SK-N-SH (cell line): ENCODE measurements at regions not wholly inside any gene's neighbourhood (a gene's known extent, or its start where the extent isn't known, plus 50 kb on each side); places are given as distances from the start of the nearest gene placed in this dataset.

ENCODE experiments used
- CTCF ChIA-PET: fragments of 300-600, 350-600 bp; formaldehyde crosslinking; extraction: SDS; loops from one replicate; lab custom pipeline; 2021; lab: Yijun Ruan, JAX
- POLR2A ChIA-PET: fragments of 350-600 bp; sonication (Branson Sonifier 250); formaldehyde crosslinking; extraction: SDS; loops from one replicate; lab custom pipeline; 2020; ENCODE audit warnings: antibody characterized with exemption, inconsistent platforms; lab: Yijun Ruan, JAX
- DNase-seq: peaks from one replicate; pipeline ENCODE4 v3.0.0; 2012
- H2AFZ ChIP-seq: fragments of 200-600 bp; sonication (generic); 2 replicates; pipeline ENCODE4 v1.8.1; 2016; ENCODE audit warnings: antibody characterized with exemption, mild to moderate bottlenecking, low read depth
- H3F3A ChIP-seq: fragments of 200-600 bp; sonication (generic); replicated peaks from 2 replicates; pipeline ENCODE3; 2016; ENCODE audit warnings: antibody characterized with exemption, mild to moderate bottlenecking; ENCODE audit not compliant: insufficient read depth
- H3K27ac ChIP-seq, 2 experiments: fragments of 200-500 bp in 1 of 2; fragments of 200-600 bp in 1 of 2; sonication (Bioruptor generic) in 1 of 2; sonication (generic), shearing (Covaris generic) in 1 of 2; 2 replicates each; pipeline versions ENCODE4 v1.5.1 to v1.6.1; 2014 to 2016; ENCODE audit warnings: low read depth in 2 of 2, inconsistent platforms in 1 of 2, low read length in 1 of 2, mild to moderate bottlenecking in 1 of 2, mixed read lengths in 1 of 2
- H3K27me3 ChIP-seq: fragments of 200-600 bp; sonication (generic), shearing (Covaris generic); 2 replicates; pipeline ENCODE4 v1.6.1; 2016; ENCODE audit warnings: mixed run types; ENCODE audit not compliant: insufficient read depth
- H3K36me3 ChIP-seq, 2 experiments: fragments of 200-500 bp in 1 of 2; fragments of 200-600 bp in 1 of 2; sonication (Bioruptor generic) in 1 of 2; sonication (generic) in 1 of 2; replicated peaks in 1 of 2; 2 replicates each; pipeline versions ENCODE3 to v1.5.1; 2014 to 2016; ENCODE audit warnings: low read length in 1 of 2, mild to moderate bottlenecking in 1 of 2; ENCODE audit not compliant: insufficient read depth in 2 of 2, control insufficient read depth in 1 of 2
- H3K4me1 ChIP-seq, 2 experiments: fragments of 200-500 bp in 1 of 2; fragments of 200-600 bp in 1 of 2; sonication (Bioruptor generic) in 1 of 2; sonication (generic), shearing (Covaris generic) in 1 of 2; 2 replicates each; pipeline versions ENCODE4 v1.5.1 to v1.6.1; 2014 to 2016; ENCODE audit warnings: low read depth in 1 of 2, low read length in 1 of 2, mixed run types in 1 of 2; ENCODE audit not compliant: insufficient read depth in 2 of 2, control insufficient read depth in 1 of 2
- H3K4me2 ChIP-seq: fragments of 200-600 bp; sonication (generic), shearing (Covaris generic); 2 replicates; pipeline ENCODE4 v1.6.1; 2017; ENCODE audit warnings: mixed run types
- H3K4me3 ChIP-seq, 2 experiments: fragments of 200-500 bp in 1 of 2; fragments of 200-600 bp in 1 of 2; sonication (Bioruptor generic) in 1 of 2; sonication (generic), shearing (Covaris generic) in 1 of 2; 2 replicates each; pipeline versions ENCODE4 v1.5.1 to v1.8.1; 2014 to 2016; ENCODE audit warnings: low read depth in 2 of 2, inconsistent platforms in 1 of 2, low read length in 1 of 2, mild to moderate bottlenecking in 1 of 2, mixed read lengths in 1 of 2, moderate library complexity in 1 of 2
- H3K79me2 ChIP-seq: fragments of 200-600 bp; sonication (generic); 2 replicates; pipeline ENCODE4 v1.8.1; 2017; ENCODE audit warnings: mild to moderate bottlenecking; ENCODE audit not compliant: insufficient read depth
- H3K9ac ChIP-seq: fragments of 200-600 bp; sonication (generic); 2 replicates; pipeline ENCODE4 v1.6.1; 2017; ENCODE audit warnings: mixed run types
- H3K9me2 ChIP-seq: fragments of 200-600 bp; sonication (generic); 2 replicates; pipeline ENCODE4 v1.6.1; 2017; ENCODE audit warnings: mixed run types
- H3K9me3 ChIP-seq: fragments of 200-600 bp; sonication (generic); 2 replicates; pipeline ENCODE4 v1.6.1; 2017; ENCODE audit warnings: mixed run types, mild to moderate bottlenecking, moderate library complexity
- H4K20me1 ChIP-seq: fragments of 200-600 bp; sonication (generic); 2 replicates; pipeline ENCODE4 v1.6.1; 2017; ENCODE audit warnings: mild to moderate bottlenecking, mixed run types; ENCODE audit not compliant: insufficient read depth
- CHD2 ChIP-seq: fragments of 150-350 bp; IDR thresholded peaks from 2 replicates; pipeline ENCODE4 v1.6.1; 2018; ENCODE audit warnings: low read length; ENCODE audit not compliant: partially characterized antibody
- EZH2phosphoT487 ChIP-seq: fragments of 200-600 bp; sonication (generic); IDR thresholded peaks from 2 replicates; pipeline ENCODE4 v1.6.1; 2017; ENCODE audit warnings: low read depth, mixed run types, mild to moderate bottlenecking, antibody characterized with exemption, moderate library complexity, borderline replicate concordance
- FOXJ3 ChIP-seq: sonication (generic); formaldehyde crosslinking; IDR thresholded peaks from 2 replicates; pipeline ENCODE4 v1.5.1; 2020; ENCODE audit warnings: mild to moderate bottlenecking, missing genetic modification reagents
- GATA2 ChIP-seq: sonication (generic); formaldehyde crosslinking; IDR thresholded peaks from 2 replicates; pipeline ENCODE4 v1.5.0; 2020; ENCODE audit warnings: mild to moderate bottlenecking, missing genetic modification reagents
- JUND ChIP-seq: IDR thresholded peaks from 2 replicates; pipeline ENCODE4 v1.4.0; 2012
- MXI1 ChIP-seq: IDR thresholded peaks from 2 replicates; pipeline ENCODE4 v1.6.1; 2012; ENCODE audit warnings: mild to moderate bottlenecking, low read depth, low read length, improper control_type of control experiment
- POLR2AphosphoS5 ChIP-seq: IDR thresholded peaks from 2 replicates; pipeline ENCODE4 v1.6.1; 2012; ENCODE audit warnings: low read depth, low read length
- RAD21 ChIP-seq: IDR thresholded peaks from 2 replicates; pipeline ENCODE4 v1.6.1; 2012; ENCODE audit warnings: mild to moderate bottlenecking, low read length
- REST ChIP-seq: IDR thresholded peaks from 2 replicates; pipeline ENCODE4 v1.6.1; 2012; ENCODE audit warnings: mild to moderate bottlenecking, low read depth, low read length, moderate library complexity
- SMC3 ChIP-seq: IDR thresholded peaks from 2 replicates; pipeline ENCODE4 v1.6.1; 2012; ENCODE audit warnings: low read depth, low read length, improper control_type of control experiment
- USF2 ChIP-seq: fragments of 150-350 bp; IDR thresholded peaks from 2 replicates; pipeline ENCODE4 v1.6.1; 2017; ENCODE audit warnings: antibody characterized with exemption, low read length, low read depth, borderline replicate concordance
- WGBS: methylation state at CpG from one replicate; pipeline ENCODE4 v1.1.6; 2017; ENCODE audit warnings: low lambda C conversion rate; 5-methylcytosine and 5-hydroxymethylcytosine counted together
- TF ChIP-seq, protein P1 (sequence below): IDR thresholded peaks from 2 replicates; pipeline ENCODE4 v1.4.0; 2012; ENCODE audit warnings: low read depth, borderline replicate concordance

GRCh38 chr2:145724311-145724898 is 1204.5 kb upstream of the ZEB2 start (continued):
- TF ChIP-seq USF2 (no peak), RAD21 (no peak), REST (no peak), MXI1 (no peak), GATA2 (CRISPR knock-in tag) (no peak)
- TF ChIP-seq, all 33 proteins: peak for 0

- Histone ChIP-seq H3K4me3 (no peak overlapping the region), H4K20me1 (no peaks in the 10 kb centered on the region), H3K27ac (no peak overlapping the region), H3K27me3 (no peaks in the 10 kb centered on the region), H3K9me3 (no peaks in the 10 kb centered on the region), H3K4me2 (no peak overlapping the region), H3K9ac (no peak overlapping the region), H3K79me2 (no peaks in the 10 kb centered on the region), H3K36me3 (no peaks in the 10 kb centered on the region), H3F3A (no peaks in the 10 kb centered on the region), H3K9me2 (no peaks in the 10 kb centered on the region), H3K4me1 (no peaks in the 10 kb centered on the region), H2AFZ (no peak overlapping the region)
- CTCF ChIA-PET: no interaction called here
- no peak for TF ChIP-seq FOXJ3 (CRISPR knock-in tag)
- no peak for TF ChIP-seq POLR2AphosphoS5
- TF ChIP-seq CHD2: no peak
- TF ChIP-seq EZH2phosphoT487: no peak
- TF ChIP-seq, protein P1, sequence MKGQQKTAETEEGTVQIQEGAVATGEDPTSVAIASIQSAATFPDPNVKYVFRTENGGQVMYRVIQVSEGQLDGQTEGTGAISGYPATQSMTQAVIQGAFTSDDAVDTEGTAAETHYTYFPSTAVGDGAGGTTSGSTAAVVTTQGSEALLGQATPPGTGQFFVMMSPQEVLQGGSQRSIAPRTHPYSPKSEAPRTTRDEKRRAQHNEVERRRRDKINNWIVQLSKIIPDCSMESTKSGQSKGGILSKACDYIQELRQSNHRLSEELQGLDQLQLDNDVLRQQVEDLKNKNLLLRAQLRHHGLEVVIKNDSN: no peak
- TF ChIP-seq REST: no peak
- no peak for TF ChIP-seq USF2
- TF ChIP-seq SMC3: no peak
- no peak for TF ChIP-seq JUND
- WGBS: 69% methylated on average over 5 of the region's 5 CpGs
- POLR2A ChIA-PET: no interaction called here
- no peak for DNase-seq
Observed at GRCh38 chr2:145723872-145724271, 1204.0 kb upstream of the ZEB2 start.
